LNCAP (cell line): ENCODE measurements at regions not wholly inside any gene's neighbourhood (a gene's known extent, or its start where the extent isn't known, plus 50 kb on each side); places are given as distances from the start of the nearest gene placed in this dataset.

ENCODE experiments used
- TF ChIP-seq, protein P1 (sequence below): fragments of 450-650 bp; IDR thresholded peaks from 2 replicates; pipeline ENCODE4 v1.5.1; 2017; ENCODE audit warnings: mild to moderate bottlenecking

GRCh38 chr9:13651526-13651925 is 372.0 kb upstream of the MPDZ start:
- TF ChIP-seq, protein P1, sequence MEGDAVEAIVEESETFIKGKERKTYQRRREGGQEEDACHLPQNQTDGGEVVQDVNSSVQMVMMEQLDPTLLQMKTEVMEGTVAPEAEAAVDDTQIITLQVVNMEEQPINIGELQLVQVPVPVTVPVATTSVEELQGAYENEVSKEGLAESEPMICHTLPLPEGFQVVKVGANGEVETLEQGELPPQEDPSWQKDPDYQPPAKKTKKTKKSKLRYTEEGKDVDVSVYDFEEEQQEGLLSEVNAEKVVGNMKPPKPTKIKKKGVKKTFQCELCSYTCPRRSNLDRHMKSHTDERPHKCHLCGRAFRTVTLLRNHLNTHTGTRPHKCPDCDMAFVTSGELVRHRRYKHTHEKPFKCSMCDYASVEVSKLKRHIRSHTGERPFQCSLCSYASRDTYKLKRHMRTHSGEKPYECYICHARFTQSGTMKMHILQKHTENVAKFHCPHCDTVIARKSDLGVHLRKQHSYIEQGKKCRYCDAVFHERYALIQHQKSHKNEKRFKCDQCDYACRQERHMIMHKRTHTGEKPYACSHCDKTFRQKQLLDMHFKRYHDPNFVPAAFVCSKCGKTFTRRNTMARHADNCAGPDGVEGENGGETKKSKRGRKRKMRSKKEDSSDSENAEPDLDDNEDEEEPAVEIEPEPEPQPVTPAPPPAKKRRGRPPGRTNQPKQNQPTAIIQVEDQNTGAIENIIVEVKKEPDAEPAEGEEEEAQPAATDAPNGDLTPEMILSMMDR = no peak

DNA sequence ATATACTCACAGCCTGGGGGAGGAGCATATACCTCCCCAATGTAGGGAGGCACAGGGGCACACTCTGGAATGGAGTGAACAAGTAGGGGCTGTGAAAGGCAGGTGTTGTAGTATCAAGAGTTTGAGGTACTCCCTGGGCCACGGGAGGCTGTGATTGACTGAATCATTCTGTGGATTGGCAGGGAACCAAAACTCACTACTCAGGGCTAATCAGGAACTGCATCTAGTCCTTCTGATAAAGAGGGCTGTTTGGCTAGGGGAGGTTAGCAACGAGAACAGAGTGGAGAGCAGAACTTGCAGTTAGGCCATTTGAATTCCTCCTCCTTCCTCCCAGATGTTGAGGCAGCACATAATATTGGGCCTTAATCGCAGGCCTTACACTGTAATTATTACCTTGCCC is 369.2 kb upstream of the MPDZ start:
- TF ChIP-seq, protein P1 = no peak

GRCh38 chr9:13648068-13648467 is 368.6 kb upstream of the MPDZ start:
- TF ChIP-seq, protein P1 = no peak

DNA sequence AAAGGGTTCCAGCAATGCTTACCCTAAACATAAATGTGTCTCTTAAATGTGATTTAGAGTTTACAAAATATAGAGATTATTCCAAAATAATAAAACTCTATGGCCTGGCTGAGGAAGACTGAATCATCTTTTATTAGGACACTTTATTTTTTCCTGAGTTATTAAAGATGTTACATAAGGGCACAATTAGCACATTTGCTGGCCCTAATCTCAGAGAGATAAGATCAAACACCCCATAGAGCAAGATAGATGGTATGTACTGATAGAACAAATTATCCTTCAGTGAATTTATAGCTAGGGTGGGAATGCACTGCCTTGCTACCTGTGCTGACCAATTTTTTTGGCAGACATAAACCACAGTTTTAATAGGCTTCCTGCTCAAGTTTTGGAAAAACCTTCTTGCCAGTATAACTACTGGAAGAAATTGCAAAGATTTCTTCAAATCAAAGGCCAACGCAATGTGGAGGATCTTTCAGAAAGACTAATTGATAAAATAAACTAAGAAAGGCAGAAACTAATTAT is 367.1 kb upstream of the MPDZ start:
- TF ChIP-seq, protein P1 = no peak

- TF ChIP-seq, protein P1 = no peak
Measured at GRCh38 chr9:13645557-13645956, 366.1 kb upstream of the MPDZ start.

DNA sequence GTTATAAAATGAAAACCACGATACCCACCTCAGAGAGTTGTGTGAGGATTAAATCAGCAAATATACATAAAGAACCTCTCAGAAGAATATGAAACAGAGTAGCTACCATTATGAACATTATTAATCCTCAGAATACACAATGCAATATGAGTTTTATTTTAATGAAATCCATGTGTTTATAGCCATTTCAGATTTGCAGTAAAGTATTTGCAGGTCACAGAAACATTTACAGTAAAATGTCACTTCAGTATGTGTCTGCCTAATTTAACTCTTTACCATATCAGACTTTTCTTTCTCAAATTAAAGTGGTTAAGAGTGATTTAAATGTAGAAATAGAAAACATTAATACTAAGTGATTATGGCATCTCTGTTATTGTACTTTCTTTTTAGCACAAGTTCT is 365.2 kb upstream of the MPDZ start:
- TF ChIP-seq, protein P1 = no peak

DNA sequence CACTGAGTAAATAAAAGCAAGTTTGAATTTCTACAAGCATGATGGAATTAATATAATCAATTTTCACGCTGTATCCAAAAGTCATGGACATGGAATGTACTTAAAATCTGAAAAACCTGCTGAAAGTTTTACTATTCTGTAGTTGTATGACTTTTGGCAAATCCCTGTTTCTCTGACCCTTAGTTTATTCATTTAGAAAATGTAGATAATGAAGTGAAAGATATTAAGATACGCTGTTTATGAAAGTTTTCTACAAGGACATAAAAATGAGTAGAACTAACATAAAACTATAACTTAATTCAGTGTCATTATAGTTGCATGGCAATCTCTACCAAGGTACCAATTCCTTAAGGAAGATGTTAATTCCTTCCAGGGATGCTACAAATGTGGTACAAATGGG is 363.2 kb upstream of the MPDZ start:
- TF ChIP-seq, protein P1 = no peak

GRCh38 chr9:13629067-13629466 is 349.6 kb upstream of the MPDZ start:
- TF ChIP-seq, protein P1 = no peak
